AG08396 (cell line): ENCODE measurements at regions not wholly inside any gene's neighbourhood (a gene's known extent, or its start where the extent isn't known, plus 50 kb on each side); places are given as distances from the start of the nearest gene placed in this dataset.

Source experiments
- DNase-seq: peaks from one replicate; pipeline ENCODE4 v3.0.0; 2012; ENCODE audit warnings: low spot score, mixed read lengths

- DNase-seq = no peak
Measured at GRCh38 chr3:177431525-177432176, 234.4 kb upstream of the TBL1XR1 start.

DNA sequence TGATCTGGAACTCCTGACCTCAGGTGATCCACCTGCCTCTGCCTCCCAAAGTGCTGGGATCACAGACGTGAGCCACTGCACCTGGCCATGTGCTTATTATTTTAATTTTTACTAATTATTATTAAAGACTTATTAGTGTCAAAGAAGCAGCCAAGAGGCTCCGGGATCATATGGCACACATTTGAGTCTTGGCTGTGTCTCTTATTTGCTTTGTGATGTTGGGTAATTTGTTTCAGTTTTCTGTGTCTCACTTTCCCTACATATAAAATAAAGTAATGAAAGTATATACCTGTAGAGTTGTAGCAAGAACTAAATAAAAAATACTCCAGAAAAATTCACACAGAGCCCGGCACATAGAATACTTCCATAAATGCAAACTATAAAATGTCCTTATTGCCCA, 238.0 kb upstream of the TBL1XR1 start:
- no peak for DNase-seq

DNA sequence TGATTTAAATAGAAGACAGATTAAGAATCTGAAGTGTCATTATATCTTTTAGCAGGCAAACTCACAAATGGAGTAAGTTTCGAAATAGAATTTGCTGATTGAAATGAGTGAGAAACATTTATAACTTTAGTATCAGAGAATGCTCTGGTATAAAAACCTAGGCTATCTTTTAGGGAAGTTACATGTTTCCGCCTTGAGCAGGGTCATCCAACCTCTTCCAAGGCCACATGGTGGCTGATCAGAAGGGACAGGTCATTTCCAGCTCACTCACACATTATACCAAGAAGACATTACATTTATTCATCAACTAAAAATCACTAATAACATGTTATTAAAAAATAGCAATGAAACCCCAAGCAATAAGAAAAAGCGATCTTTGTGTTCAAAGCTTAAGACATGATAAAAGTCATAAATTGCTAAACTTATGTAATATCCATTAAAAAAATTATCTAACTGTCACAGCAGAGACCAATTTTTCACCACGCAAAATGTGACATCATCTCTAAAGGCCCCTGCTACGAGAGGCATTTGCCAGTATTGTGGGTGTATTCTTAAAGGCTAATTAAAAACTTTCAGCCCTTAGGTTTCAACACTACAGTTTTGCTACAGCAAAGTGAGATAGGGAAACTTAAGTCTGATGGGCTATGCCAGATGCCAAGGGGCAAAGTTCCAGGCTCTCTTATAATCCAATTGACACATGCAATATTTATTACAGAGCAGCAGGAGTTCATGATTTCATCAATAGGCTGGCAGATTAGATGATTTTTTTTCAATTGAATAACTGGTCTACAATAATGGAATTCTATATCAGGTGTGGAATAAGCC, 240.4 kb upstream of the TBL1XR1 start:
- DNase-seq = no peak

- DNase-seq = no peak
Measured at GRCh38 chr3:177438596-177439220, 241.4 kb upstream of the TBL1XR1 start.

DNA sequence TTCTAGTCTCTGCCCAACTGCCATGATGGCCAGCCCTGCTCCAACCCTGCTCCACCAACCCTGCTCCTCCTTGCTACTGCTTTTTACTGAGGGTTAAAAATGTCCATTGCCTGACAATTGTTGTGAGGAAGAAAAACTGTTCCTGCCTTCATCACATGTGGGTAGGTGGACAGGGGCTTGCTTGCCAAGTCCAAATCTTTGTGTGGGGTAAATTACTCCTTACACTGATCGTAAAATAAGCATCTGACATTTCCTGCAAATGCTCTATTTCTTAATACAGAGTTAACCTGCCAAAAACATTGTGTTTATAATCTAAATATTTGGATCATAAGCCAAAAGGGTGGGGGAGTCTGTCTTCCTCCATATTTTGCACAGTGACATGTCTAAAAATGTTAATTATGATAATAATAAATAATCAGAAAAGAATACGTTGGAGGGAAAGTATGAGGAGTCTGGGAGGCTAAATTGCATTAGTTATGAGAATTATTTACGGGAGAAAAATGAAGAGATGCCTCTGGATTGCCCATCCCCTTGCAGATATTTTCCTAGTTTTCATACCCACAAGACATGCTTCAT, 242.5 kb upstream of the TBL1XR1 start:
- DNase-seq = no peak

DNA sequence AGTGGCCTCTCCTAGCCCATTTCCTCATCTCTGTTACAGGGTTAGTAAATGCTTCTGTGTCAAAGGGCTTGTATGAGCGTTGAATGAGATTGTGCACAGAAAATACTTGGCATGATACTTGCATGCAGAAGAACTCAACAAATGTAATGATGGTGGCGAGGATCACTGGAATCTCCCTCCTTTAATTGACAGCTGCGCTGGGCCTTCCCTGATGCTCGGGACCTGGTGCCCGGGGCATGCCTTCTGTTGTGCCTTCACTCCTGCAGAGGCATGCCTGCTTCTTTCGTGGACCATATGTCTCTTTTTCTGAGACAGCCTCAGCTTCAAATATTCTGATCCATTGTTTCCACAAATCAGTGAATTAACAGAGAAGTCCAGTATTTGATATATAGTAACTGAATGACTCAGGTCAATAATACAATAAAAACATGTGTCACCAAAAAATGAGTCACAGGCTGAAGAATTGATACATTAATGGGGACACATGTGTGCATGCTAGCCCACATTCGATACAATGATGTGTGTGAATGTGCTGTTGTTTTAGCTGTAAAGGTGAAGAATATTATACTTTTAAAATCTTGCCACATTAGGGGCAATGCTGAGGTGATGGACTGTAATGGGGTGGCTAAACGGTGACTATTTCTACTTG, 243.3 kb upstream of the TBL1XR1 start:
- DNase-seq = no peak

- DNase-seq = no peak
Measured at GRCh38 chr3:177441276-177441812, 244.1 kb upstream of the TBL1XR1 start.

GRCh38 chr3:177441813-177442646, 244.7 kb upstream of the TBL1XR1 start:
- peak; percentile 21 for DNase-seq

DNA sequence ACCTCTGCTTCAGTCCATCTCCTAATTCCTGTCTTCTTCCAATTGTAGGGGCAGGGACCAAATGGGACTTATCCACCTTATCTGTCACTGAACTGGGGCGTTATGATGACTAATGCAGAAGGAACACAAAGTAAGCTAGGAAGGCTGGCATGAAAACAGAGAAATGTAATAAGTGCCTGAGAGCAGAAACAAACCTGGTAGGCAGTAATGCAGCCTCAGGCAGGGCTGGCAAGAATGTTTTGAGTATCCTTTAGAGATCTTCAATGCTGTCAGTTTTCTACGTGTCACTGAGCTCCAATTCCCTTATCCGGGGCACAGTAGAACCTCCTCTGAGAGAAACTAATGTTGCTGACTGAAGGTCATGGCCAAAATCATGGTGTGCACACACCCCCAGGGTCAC, 246.2 kb upstream of the TBL1XR1 start:
- no peak for DNase-seq

GRCh38 chr3:177444696-177445095, 247.4 kb upstream of the TBL1XR1 start:
- no peak for DNase-seq

DNA sequence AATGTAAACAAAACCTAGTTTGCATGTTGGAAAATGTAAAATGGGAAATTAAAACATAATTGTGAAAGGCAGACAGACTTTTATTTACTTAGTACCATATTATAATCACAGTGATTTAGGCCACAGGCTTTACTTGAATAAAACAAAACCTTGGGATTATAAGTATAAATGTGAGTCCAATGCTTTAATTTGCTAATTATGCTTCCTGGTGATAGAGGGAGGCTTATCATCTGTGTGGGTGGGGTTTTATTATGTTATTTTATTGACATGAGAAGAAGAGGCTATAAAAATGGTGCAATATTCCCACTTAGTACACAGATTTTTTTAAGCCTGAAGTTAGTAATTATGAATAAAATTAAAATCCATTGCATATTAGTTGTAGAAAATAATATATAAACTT, 248.3 kb upstream of the TBL1XR1 start:
- DNase-seq = no peak

DNA sequence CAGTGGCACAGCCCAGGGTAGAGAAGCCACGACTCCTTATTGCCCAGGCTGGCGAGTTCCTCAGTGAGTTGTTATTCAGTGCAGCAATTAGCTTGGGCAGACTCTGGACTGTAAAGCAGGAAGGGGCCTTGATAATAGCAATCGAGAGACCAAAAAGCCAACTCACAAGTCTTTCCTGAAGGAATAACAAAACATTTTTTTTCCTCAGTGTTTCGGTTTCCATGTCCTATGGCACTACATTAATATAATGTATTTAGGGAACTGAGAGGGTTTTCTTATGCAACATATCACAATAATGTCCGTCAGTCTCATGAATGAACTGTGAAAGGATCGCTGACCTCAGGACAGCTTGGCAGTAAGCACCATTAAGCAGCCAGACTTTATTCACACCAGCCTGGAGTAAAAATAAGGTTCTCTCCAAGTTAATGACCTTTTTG, 248.9 kb upstream of the TBL1XR1 start:
- DNase-seq = no peak

DNA sequence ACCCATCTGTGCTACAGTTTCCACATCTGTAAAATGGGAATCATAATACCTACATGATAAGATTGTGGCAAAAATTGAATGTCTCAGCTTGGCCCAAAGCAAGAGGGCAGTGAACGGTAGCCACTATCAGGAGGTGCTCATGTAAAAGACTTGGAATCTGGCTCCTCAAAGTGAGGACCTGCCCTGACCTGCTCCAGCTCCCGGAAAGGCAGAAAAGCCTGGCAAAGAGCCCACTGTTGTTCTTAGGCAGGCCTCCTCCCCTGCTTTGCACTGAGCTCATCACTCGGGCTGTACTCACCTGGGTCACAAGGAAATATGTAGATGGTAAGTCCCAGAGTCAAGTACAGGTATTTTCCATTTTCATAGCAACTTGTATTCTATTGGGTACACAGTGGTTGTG, 250.7 kb upstream of the TBL1XR1 start:
- DNase-seq = no peak

DNA sequence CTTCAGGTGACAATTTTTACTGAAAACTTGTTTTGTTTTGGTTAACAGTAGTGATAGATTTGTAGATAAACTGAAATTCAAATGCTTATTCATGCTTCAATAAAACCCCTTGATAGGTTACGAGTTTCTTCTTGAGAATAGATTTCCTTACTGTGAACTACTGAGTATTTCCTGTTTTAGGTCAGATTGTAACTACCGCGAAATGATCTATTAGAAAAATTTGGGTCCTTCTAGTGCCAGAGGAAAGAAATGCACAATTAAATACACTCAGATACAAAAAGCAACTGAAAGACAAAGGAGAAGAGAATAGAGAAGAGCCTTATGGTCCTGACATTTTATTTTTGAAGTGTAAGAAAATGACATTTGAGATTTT, 251.7 kb upstream of the TBL1XR1 start:
- DNase-seq = no peak

- peak; percentile 23 for DNase-seq
Measured at GRCh38 chr3:177449360-177450006, 252.2 kb upstream of the TBL1XR1 start.

- DNase-seq = no peak
Measured at GRCh38 chr3:177451301-177451750, 254.0 kb upstream of the TBL1XR1 start.

DNA sequence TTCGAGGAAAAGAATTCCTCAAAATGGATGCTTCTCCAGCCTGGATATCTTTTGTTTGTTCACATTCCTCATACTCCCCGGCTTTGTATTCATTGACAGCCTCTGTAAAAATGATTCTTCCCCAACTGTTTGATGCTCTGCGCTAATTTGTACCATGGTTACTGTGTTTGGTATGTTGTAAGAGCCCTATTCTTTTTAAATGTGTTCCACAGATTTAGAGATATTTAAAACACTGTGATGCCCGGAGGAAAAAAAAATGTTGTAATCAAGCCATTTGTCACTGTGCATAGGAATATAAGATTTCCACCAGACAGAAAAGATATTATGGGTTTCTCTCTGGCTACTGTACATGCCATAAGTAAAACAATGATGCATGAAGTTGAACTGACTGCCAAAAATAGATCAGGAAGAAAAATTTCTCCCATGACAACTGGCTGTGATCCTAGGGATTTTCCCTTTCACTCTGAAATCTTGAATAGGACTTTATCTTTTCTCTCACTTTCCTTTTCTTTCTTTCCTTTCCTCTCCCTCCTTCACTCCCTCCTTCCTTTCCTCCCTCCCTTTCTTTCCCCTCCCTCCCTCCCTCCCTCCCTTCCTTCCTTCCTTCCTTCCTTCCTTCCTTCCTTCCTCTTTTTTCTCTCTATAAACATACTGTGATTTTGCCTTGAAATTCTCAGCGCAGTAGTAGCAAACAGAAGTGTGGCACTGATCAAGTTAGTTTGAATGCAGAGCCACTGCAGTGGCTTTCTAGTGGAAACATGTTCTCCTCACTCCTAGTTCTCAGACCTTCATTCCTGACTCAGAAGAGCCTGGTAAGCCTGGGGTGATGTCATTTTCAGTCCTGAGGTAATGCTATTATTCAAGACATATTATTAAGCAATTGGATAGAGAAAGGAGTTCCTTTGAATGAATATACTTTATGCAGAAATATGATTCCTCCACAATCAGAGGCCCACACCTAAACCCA, 254.9 kb upstream of the TBL1XR1 start:
- peak; percentile 64 for DNase-seq

DNA sequence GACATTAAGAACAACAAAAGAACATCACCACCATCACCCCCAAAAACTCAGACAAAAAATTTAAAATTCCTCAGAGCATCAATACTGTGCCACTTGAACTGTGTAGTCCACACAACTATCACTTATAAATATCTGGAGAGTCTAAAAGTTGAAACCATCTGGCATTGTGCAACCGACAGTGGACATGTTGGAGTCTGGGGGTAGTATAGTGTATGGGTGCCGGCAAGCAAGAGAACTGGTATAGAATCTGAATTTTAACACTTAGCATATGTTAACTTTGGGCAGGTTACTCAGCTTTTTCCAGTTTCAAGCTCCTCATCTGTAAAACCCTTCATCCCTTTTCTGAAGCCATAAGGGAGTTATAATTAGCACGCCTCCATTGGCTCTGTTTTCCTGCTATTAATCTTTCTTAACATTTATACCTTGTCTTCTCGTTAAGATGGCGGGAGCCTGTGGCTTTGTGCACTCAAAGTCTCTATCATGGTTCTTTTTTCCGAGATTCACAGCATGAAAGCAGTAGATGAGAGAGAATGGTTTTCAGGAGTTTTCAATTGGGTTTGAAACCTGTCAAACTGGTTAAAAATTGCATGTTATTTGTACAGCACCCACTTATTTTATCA, 255.7 kb upstream of the TBL1XR1 start:
- no peak for DNase-seq

- no peak for DNase-seq
Measured at GRCh38 chr3:177453451-177453844, 256.2 kb upstream of the TBL1XR1 start.
